ENCODE measurements at regions not wholly inside any gene's neighbourhood (a gene's known extent, or its start where the extent isn't known, plus 50 kb on each side); places are given as distances from the start of the nearest gene placed in this dataset.

DNA sequence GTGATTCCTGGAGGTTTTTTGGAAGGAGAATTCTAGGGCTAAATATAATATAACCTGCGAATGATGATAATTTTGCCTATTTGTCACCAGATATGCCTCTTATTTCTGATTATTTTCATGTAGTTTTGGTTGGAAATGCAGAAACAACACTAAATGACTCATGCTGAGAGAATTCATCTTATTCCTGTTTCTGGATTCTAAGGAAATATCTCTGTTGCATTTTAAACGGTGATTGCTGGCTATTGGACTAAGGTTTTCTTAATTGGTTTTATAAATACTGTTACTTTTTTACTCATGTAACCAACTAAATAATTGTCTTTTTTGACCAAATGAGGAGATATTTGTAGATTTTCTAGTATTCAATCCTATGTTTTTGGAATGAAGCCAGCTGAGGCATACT, 204.9 kb upstream of the NPSR1 start:
- TF ChIP-seq CTCF (IDR thresholded peaks at IDR 0.05) (no peak), EP300 (IDR thresholded peaks at IDR 0.05) (no peak), POLR2A (IDR thresholded peaks at IDR 0.05; ENCODE audit: low read depth) (no peak)

Data from esophagus muscularis mucosa (tissue), 4 donors.